Testis (tissue), 2 donors: ENCODE measurements at regions not wholly inside any gene's neighbourhood (a gene's known extent, or its start where the extent isn't known, plus 50 kb on each side); places are given as distances from the start of the nearest gene placed in this dataset.
A peak's percentile ranks its signal among the peaks of the same experiment; 100 is the strongest.

ENCODE experiments used
- DNase-seq: peaks from one replicate; pipeline ENCODE4 v3.0.0-alpha.2; 2019
- H3K27ac ChIP-seq, 2 donors: fragments of 200-600 bp; sonication (generic); one replicate each; pipeline ENCODE4 v1.5.1; 2019
- H3K27me3 ChIP-seq: fragments of 200-600 bp; sonication (generic); one replicate; pipeline ENCODE4 v1.5.1; 2019
- H3K36me3 ChIP-seq: fragments of 200-600 bp; sonication (generic); one replicate; pipeline ENCODE4 v1.5.1; 2017; ENCODE audit warnings: low read depth; ENCODE audit errors: missing control alignments
- H3K4me1 ChIP-seq: fragments of 200-600 bp; sonication (generic); one replicate; pipeline ENCODE4 v1.5.1; 2019
- H3K4me3 ChIP-seq, 2 donors: fragments of 200-600 bp; sonication (generic); one replicate each; pipeline ENCODE4 v1.5.1; 2017 to 2019
- H3K9me3 ChIP-seq: fragments of 200-600 bp; sonication (generic); one replicate; pipeline ENCODE4 v1.5.1; 2017
- CTCF ChIP-seq, 3 experiments: fragments of 450-650 bp in 2 of 3; fragments of 200-600 bp in 1 of 3; sonication (generic) in 1 of 3; IDR thresholded peaks; one replicate each; pipeline ENCODE4 v1.5.1; 2016 to 2019; ENCODE audit warnings: antibody characterized with exemption in 3 of 3, mild to moderate bottlenecking in 2 of 3, moderate library complexity in 1 of 3
- POLR2A ChIP-seq: fragments of 450-650 bp; IDR thresholded peaks from one replicate; pipeline ENCODE4 v1.6.1; 2017; ENCODE audit warnings: antibody characterized with exemption, mild to moderate bottlenecking, moderate library complexity
- WGBS, 2 donors: methylation state at CpG; one replicate each; pipeline ENCODE4 v1.1.5; 2018; 5-methylcytosine and 5-hydroxymethylcytosine counted together
- intact Hi-C: fragments of 100-400 bp; cut with DNase I; formaldehyde crosslinking; loops from one replicate; pipeline ENCODE4 v1.15.1; 2023; ENCODE audit warnings: low total_unique reads

DNA sequence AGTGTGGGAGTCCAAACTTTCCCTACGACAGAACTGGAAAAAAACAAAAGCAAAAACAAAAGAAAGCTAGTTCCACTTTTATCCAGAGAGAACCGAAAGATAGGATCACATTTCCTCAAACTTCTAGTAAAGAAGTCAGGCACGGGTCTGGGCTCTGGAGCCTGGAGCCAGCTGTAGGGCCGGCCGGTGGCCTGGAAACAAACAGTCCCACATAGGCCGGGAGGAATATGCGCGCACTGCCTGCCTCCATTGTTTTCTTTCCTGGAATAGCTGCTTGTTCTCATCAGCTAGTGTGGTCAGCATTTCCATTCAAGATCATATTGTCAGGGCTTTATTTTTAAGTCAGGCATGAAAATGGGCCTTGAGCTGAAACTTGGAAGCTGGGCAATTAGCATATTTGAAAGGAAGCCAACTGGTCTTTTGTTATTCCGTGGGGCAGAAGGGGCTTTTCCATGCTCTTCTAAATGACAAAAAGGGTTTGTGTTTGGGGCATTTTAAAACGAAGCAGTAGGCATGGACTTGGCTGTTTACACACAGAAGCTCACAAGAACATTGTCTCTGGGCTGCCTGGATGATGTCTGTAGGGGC, 58.7 kb upstream of the RFX8 start:
- Histone ChIP-seq H3K4me1 (peaks cover 8% of the 10 kb centered on the region), H3K9me3 (no peaks in the 10 kb centered on the region), H3K36me3 (no peaks in the 10 kb centered on the region), H3K27ac (peak overlapping the region in 1 of 2 donors; percentile 31), H3K4me3 (no peak overlapping the region), H3K27me3 (no peaks in the 10 kb centered on the region)
- TF ChIP-seq POLR2A (no peak), CTCF (IDR thresholded peaks at IDR 0.05) (no peak)
- DNase-seq = no peak
- intact Hi-C loops = no loop called here
- 28 to 42% methylated on average over 10 of the region's 10 CpGs for WGBS, 2 donors

GRCh38 chr2:101528501-101528900, 53.6 kb upstream of the RFX8 start:
- H3K27ac ChIP-seq = no peak overlapping the region
- 94 to 98% methylated on average over 4 of the region's 4 CpGs for whole genome bisulfite sequencing, 2 donors
- TF ChIP-seq POLR2A (no peak), CTCF (IDR thresholded peaks at IDR 0.05) (no peak)
- intact Hi-C loops = no loop called here
- no peak overlapping the region for H3K4me3 ChIP-seq
- no peaks in the 10 kb centered on the region for H3K27me3 ChIP-seq
- no peaks in the 10 kb centered on the region for H3K9me3 ChIP-seq
- DNase-seq = no peak
- no peaks in the 10 kb centered on the region for H3K36me3 ChIP-seq
- no peaks in the 10 kb centered on the region for H3K4me1 ChIP-seq

- Histone ChIP-seq H3K27ac (no peak overlapping the region), H3K4me1 (no peaks in the 10 kb centered on the region), H3K36me3 (no peaks in the 10 kb centered on the region), H3K27me3 (no peaks in the 10 kb centered on the region), H3K9me3 (no peaks in the 10 kb centered on the region), H3K4me3 (no peak overlapping the region)
- intact Hi-C loops = no loop called here
- TF ChIP-seq POLR2A (no peak), CTCF (IDR thresholded peaks at IDR 0.05) (no peak)
- 94 to 96% methylated on average over 6 of the region's 6 CpGs for WGBS, 2 donors
- no peak for DNase-seq
These were observed 50.0 kb upstream of the RFX8 start for GRCh38 chr2:101524806-101525430.
